SK-N-SH treated with all-trans-retinoic acid at 6 μM for 48 hours (cell line): ENCODE measurements at regions not wholly inside any gene's neighbourhood (a gene's known extent, or its start where the extent isn't known, plus 50 kb on each side); places are given as distances from the start of the nearest gene placed in this dataset.

Experiments used
- ARNTL ChIP-seq: fragments of 450-650 bp; formaldehyde crosslinking; IDR thresholded peaks from 2 replicates; pipeline ENCODE4 v1.5.0; 2020; ENCODE audit warnings: low read depth, mild to moderate bottlenecking, moderate library complexity, borderline replicate concordance
- BACH2 ChIP-seq: fragments of 250-450 bp; sonication (Bioruptor Pico); IDR thresholded peaks from 2 replicates; pipeline ENCODE4 v1.9.0; 2021; ENCODE audit warnings: mild to moderate bottlenecking, borderline replicate concordance
- CSDC2 ChIP-seq: fragments of 250-450 bp; sonication (Bioruptor Pico); IDR thresholded peaks from 2 replicates; pipeline ENCODE4 v1.5.0; 2020; ENCODE audit warnings: mild to moderate bottlenecking, moderate library complexity
- ISL1 ChIP-seq: fragments of 250-450 bp; sonication (Bioruptor Pico); IDR thresholded peaks from 2 replicates; pipeline ENCODE4 v2.1.2; 2022; ENCODE audit warnings: mild to moderate bottlenecking, moderate library complexity
- PPARA ChIP-seq: fragments of 250-450 bp; sonication (Bioruptor Pico); IDR thresholded peaks from 2 replicates; pipeline ENCODE4 v1.5.0; 2020; ENCODE audit warnings: mild to moderate bottlenecking, borderline replicate concordance
- SNAI2 ChIP-seq: fragments of 250-450 bp; sonication (Bioruptor Pico); IDR thresholded peaks from 2 replicates; pipeline ENCODE4 v1.5.0; 2020; ENCODE audit warnings: mild to moderate bottlenecking, moderate library complexity
- ZFP3 ChIP-seq: fragments of 250-450 bp; sonication (Bioruptor Pico); IDR thresholded peaks from 2 replicates; pipeline ENCODE4 v1.5.0; 2020; ENCODE audit warnings: mild to moderate bottlenecking, moderate library complexity
- ZFP30 ChIP-seq: fragments of 450-650 bp; formaldehyde crosslinking; IDR thresholded peaks from 2 replicates; pipeline ENCODE4 v1.5.0; 2022; ENCODE audit warnings: mild to moderate bottlenecking, moderate library complexity
- ZNF565 ChIP-seq: fragments of 450-650 bp; formaldehyde crosslinking; conservative IDR thresholded peaks from 2 replicates; pipeline ENCODE4 v1.5.0; 2020; ENCODE audit warnings: low read depth, mild to moderate bottlenecking, moderate library complexity
- ZNF70 ChIP-seq: fragments of 450-650 bp; formaldehyde crosslinking; IDR thresholded peaks from 2 replicates; pipeline ENCODE4 v1.5.0; 2020; ENCODE audit warnings: mild to moderate bottlenecking, moderate library complexity
- TF ChIP-seq, protein P1 (sequence below): fragments of 250-450 bp; sonication (Bioruptor Pico); IDR thresholded peaks from 2 replicates; pipeline ENCODE4 v1.8.0; 2020; ENCODE audit warnings: mild to moderate bottlenecking, moderate library complexity, borderline replicate concordance
- TF ChIP-seq, protein P2 (sequence below): fragments of 250-450 bp; sonication (Bioruptor Pico); IDR thresholded peaks from 2 replicates; pipeline ENCODE4 v1.5.1; 2020; ENCODE audit warnings: low read depth, mild to moderate bottlenecking, moderate library complexity

DNA sequence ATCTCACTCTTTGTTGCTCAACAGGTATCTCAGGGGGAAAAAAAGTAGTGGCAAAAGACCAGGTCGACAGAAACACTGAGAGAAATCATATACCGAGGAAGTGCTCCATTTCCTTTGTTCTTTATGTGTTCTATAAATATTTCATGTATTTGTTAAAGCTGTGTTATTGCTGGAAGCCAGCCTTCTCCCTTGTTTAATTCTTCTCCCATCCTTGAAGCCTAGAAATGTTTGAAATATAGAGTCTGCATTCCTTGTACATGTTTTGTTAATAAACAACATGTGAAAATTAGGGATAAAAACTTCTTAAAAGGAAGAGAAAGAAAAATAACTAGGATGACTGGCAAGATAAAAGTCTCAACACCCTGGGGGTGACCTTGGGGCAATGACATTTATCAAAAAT lies 186.2 kb downstream of the ANKRD50 start:
- TF ChIP-seq, protein P1, sequence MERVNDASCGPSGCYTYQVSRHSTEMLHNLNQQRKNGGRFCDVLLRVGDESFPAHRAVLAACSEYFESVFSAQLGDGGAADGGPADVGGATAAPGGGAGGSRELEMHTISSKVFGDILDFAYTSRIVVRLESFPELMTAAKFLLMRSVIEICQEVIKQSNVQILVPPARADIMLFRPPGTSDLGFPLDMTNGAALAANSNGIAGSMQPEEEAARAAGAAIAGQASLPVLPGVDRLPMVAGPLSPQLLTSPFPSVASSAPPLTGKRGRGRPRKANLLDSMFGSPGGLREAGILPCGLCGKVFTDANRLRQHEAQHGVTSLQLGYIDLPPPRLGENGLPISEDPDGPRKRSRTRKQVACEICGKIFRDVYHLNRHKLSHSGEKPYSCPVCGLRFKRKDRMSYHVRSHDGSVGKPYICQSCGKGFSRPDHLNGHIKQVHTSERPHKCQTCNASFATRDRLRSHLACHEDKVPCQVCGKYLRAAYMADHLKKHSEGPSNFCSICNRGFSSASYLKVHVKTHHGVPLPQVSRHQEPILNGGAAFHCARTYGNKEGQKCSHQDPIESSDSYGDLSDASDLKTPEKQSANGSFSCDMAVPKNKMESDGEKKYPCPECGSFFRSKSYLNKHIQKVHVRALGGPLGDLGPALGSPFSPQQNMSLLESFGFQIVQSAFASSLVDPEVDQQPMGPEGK (CRISPR knock-in tag) = no peak
- TF ChIP-seq ZNF565 (CRISPR knock-in tag) (no peak), BACH2 (CRISPR knock-in tag) (no peak), PPARA (no peak), CSDC2 (CRISPR knock-in tag) (no peak), ARNTL (CRISPR knock-in tag) (no peak), ZNF70 (no peak), ISL1 (CRISPR knock-in tag) (no peak), ZFP30 (CRISPR knock-in tag) (no peak), ZFP3 (no peak), SNAI2 (CRISPR knock-in tag) (no peak)
- TF ChIP-seq, protein P2, sequence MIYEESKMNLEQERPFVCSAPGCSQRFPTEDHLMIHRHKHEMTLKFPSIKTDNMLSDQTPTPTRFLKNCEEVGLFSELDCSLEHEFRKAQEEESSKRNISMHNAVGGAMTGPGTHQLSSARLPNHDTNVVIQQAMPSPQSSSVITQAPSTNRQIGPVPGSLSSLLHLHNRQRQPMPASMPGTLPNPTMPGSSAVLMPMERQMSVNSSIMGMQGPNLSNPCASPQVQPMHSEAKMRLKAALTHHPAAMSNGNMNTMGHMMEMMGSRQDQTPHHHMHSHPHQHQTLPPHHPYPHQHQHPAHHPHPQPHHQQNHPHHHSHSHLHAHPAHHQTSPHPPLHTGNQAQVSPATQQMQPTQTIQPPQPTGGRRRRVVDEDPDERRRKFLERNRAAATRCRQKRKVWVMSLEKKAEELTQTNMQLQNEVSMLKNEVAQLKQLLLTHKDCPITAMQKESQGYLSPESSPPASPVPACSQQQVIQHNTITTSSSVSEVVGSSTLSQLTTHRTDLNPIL = no peak
